ENCODE measurements at regions not wholly inside any gene's neighbourhood (a gene's known extent, or its start where the extent isn't known, plus 50 kb on each side); places are given as distances from the start of the nearest gene placed in this dataset.
A peak's percentile ranks its signal among the peaks of the same experiment; 100 is the strongest.
"Not testable (repeated sequence)": the region's sequence is repeated elsewhere in the genome, so short reads cannot be mapped to it uniquely, and the experiment has no call there.

DNA sequence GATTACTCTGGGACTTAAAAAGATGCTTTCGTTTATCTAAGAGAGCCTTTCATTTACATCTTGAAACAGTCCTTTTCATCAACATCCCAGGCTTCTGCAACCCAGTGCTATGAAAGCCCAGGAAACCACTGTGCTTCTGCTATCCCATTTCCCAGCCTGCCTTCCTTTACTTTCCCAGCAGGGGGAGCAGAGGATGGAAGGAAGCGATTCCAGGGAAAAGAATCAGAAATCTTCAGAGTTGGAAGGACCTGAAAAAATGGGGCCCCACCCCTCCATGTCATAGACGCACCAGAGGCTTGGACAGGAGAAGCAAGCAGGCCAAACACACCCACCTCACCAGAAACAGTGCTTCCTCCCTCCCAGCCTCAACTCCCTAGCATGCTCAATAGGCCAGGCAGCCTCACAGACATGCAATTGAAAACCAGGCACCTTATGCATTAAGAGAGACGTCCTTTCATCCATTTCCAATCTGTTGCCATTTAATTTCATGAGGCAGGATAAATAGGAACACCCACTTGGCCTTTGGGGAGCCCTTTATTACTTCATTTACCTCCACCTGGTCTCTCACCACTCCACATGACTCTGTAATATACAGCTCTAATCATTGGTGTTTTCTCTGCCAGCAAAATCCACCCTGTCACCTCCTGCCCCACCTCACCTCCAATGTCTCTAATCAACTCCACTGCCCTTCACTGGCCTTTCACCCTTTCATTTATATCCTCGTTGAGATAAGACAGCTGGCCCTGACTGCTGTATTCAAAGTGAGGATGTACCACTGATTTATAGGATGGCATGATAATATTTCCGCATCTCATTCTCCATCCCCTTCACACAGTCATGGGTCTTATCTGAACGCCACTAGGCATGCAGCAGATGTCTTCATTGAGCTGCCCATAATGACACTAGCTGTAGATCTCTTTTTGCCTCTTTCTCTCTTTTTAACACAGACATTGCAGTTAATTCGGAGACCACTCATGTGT is 583.9 kb downstream of the NTRK3 start:
- DNase-seq, result no peak

DNA sequence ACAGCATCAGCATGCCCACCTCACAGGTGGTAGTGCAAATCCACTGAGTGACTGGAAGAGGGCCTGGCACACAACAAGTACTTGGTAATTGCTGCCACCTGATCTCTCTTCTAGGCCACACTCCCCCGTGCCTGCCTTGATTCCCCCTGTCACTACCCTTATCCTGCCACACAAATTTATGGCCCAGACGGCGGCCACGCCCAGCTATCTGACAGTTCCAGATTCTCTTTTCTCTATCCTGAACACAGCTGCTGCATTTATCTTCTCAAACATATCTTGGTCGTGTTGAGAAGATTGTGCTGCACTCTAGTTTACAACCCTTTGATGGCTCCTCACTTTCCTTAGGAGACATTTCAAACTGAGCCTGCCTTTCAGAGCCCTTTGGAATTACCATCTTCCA is 585.2 kb downstream of the NTRK3 start:
- DNase-seq, result no peak

DNA sequence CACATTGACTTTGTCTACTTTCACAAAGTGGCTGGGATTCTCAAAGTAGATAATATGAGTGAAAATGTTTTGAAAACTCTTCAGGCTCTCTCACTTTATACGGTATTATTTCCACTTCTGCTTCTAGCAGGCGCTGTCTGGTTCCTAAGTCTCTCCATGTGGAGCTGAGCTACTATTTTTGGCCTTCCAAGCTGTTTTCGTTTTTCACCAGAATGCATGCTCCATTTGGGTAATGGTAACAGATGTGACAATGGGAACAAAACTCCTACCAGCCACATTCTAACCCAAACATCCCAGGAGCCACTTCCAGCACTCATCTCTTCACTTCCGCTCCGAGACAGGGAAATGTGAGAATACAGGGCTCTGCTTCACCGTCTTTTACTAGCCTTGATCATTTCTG is 586.7 kb downstream of the NTRK3 start:
- DNase-seq, result no peak

DNA sequence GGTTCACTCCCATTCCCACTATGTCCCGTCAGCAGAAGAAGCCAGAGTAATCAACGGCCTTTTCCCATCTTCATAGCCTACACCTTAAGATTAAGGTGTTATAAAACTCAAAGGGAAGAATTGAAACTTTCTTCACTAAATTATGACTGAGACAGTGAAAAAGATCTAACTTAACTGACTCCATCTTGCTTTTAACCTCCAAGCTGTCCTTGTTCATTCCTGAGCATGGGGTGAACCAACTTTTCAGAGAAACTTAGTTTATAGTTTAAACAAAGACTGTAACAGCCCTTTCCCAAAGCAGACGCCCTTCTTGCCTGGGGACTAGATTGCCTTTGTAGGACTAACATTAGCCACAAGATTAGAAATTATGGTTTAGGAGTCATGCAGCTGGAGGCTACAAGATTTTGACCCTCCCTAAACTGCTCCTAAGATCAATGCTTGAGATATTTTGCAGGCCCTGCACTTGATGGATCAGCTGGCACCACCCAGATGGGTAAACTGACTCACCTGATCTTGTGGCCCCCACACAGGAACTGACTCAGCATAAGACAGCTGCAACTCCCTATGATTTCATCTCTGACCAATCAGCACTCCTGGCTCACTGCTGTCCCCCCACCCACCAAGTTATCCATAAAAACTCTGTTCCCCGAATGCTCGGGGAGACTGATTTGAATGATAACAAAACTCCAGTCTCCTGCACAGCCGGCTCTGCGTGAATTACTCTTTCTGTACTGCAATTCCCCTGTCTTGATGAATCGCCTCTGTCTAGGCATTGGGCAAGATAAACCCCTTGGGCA is 587.6 kb downstream of the NTRK3 start:
- DNase-seq, result not testable (repeated sequence)

DNA sequence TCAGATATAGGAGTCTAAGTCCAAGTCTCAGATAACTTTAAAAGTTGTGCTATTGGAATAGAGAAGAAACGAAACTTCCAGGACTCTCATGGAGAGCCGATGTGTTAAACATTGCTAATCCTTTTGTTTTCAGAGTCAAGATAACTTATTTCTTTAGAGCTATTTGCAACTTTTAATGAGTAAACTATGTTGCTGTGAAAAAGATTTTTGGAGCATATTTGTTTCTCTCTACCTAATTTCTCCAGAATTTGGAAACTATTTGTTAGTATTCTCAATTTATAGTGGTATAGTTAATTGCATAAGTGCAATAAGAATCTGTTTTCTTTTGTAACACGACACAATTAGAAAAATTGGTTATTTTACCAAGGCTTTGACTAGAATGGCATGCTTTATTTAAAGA is 588.9 kb downstream of the NTRK3 start:
- DNase-seq, result no peak

DNA sequence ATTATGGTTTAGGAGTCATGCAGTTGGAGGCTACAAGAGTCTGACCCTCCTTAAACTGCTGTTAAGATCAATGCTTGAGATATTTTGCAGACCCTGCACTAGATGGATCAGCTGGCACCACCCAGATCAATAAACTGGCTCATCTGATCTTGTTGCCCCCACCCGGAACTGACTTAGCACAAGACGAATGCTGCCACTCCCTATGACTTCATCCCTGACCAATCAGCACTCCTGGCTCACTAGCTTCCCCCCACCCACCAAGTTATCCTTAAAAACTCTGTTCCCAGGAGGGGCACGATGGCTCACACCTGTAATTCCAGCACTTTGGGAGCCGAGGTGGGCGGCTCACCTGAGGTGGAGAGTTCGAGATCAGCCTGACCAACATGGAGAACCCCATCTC is 594.0 kb downstream of the NTRK3 start:
- DNase-seq, result no peak

DNA sequence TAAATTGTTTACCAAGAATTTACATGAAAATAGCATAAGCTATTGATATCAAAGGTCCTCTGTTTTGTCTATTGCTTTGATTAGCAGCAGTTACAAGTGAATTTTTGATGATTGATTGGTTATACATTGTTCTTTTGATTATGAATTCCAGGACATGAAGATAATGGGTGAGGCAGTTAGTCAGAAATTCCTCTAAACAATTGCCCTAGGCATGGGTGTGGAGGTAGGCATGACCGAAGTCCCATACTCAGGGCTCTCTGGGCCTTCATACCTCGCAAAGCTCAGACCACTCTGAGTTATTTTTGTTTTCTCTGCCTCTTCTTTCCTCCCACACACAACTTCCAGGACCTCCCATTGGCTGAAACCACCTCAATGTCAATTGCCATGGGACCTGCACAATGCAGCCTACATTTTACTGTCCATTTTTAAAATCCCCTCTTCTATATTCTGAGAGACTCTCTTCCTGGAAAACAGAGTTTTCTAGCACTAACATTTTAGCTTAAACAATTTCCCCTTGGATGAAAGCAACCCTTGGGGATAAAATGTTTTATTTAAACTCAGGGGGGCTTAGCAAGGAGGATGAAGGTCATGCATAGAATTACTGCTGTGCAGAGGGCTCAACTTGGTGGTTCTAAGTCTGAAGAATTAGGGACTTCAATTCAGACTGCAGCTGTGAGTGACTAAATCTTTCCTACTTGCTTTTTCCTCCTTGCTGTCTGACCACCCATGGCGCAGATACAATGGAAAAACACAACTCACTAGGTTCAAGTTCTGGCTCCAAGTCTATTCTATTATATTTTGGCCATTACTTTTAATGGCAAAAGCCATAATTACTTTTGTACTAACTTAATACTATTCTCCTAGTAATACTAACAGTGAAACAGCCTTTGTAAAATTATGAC is 594.8 kb downstream of the NTRK3 start:
- DNase-seq, result no peak

DNA sequence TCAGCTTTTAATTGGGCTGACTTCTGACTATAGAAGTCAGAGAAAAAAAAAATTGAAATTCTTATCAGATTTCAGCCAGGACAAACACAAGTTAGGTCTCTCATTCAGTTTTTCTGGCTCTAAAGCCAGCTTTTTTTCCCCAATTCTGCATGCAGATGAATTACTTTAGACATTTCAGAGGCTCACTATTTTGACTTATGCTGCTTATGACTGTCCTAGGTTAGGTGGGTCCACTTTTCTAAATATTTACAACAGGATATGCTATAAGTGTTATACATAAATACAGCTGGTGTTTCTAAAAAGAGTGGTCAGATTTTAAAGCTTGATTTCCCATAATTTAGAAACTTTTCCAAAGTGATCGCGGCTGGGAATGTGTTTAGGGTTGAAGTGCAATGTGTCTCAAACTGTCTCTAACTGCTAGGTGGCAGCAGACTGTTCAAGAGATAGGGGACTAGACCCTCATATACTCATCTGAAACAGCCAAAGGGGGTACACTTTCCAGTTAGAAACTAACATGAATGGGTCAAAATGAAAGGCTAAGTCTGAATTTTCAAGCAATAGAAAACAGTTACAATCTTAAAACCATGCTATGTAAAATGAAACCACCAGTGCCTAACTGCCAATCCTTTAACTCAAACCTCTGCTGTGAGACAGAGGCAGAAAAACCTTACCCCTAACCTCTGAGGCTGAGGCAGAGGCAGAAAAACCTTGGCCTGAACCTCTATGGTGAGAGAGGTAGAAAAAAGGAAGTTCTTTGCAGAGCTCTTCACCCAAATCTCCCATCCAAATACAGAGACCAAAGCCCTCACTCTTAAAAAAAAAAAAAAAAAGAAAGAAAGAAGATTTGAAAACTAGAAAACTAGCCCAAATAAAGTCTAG is 596.0 kb downstream of the NTRK3 start:
- DNase-seq, result peak; percentile 31

DNA sequence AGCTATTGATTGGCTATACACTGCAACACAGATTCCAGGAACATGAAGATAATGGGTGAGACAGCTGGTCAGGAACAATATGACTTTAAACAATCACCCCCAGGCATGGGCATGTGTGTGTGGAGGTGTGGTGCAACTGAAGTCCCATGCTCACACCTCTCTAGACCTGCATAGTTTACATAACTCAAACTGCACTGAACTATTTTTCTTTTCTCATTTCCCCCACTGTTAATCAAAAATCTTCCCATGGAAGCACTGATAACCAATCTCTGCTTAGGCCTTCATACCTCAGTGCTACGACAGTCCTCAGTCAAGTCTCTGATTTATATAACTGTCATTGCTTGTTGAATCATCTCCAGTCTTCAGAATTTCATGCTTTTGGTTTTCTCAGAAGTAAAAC is 600.2 kb downstream of the NTRK3 start:
- DNase-seq, result no peak

DNA sequence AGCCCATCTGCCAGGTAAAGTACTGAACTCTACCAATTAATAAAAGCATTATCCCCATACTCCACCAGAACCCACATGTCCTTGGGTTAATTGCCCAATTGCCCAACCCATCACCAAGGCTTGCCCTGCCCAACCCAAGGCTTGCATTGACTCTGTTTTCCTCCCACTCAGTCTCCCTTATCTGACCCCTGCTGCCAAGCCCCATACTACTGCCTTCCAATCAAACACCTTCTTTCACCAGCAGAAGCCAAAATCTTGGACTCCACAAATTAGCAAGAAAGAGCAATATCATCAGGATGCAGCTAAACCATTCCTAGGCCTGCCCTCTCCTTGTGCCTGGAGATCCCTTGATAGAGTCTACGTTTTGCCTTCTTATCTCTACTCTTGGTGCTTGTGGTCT is 602.9 kb downstream of the NTRK3 start:
- no peak for DNase-seq

DNA sequence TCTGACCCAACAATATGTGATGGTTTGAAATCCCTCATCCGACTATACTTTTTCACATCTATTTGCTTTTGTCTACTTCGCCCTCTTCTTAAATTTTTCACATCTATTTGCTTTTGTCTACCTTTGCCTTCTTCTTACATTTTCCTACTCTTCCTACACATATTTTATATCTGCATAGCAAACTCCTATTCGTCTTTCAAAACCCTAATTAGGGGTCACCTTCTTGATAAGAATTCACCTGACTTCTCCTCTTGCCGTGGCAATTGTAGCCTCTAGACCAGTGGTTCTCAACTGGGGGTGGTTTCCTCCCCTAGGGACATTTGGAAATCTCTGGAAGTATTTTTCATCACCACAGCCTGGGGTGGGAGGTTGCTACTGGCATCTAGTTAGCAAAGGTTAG is 607.4 kb downstream of the NTRK3 start:
- DNase-seq, result no peak

DNA sequence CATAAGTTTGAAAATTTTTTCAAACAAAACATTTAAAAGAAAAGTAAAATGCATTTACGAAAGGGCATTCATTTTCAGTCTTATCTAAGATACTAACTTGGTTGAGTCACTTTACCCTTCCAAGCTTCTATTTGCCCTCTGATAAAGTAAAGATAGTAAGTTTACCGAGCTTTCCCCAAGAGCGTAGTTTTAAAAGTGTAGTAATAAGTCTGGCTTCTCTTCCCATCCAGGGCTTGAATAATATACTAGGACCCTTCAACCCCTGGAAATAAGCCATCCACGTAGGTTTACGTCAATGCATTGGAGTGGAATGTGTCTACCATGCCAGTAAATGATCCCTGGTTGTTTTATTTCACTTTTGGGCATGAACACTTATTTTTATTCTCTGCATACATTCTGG is 608.3 kb downstream of the NTRK3 start:
- DNase-seq, result no peak

DNA sequence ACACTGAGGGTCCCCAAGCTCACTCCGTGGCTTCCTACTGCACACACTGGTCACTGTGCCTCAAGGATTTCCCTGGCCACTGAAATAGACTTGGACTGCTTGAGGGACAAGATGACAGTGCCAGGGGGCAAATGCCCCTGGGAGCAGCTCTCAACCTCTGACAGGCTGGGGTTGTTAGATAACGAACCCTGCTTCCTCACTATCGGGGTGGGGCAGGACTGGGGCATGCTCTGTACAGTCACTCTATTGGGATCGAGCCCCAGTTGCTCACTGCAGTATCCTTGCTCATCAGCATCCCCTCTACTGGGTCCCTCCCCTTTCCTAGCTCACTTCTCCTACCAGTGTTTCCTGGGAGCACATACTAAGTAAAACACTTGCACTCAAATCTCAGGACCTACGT is 610.8 kb downstream of the NTRK3 start:
- no peak for DNase-seq

DNA sequence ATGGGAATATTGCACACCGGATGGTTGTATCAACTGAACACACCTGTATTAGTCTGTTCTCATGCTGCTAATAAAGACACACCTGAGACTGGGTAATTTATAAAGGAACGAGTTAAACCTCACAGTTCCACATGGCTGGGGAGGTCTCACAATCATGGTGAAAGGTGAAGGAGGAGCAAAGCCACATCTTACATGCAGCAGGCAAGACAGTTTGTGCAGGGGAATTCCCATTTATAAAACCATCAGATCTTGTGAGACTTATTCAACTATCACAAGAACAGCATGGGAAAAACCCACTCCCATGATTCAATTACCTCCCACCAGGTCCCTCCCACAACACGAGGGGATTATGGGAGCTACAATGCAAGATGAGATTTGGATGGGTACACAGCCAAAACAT is 613.5 kb downstream of the NTRK3 start:
- not testable (repeated sequence) for DNase-seq

DNA sequence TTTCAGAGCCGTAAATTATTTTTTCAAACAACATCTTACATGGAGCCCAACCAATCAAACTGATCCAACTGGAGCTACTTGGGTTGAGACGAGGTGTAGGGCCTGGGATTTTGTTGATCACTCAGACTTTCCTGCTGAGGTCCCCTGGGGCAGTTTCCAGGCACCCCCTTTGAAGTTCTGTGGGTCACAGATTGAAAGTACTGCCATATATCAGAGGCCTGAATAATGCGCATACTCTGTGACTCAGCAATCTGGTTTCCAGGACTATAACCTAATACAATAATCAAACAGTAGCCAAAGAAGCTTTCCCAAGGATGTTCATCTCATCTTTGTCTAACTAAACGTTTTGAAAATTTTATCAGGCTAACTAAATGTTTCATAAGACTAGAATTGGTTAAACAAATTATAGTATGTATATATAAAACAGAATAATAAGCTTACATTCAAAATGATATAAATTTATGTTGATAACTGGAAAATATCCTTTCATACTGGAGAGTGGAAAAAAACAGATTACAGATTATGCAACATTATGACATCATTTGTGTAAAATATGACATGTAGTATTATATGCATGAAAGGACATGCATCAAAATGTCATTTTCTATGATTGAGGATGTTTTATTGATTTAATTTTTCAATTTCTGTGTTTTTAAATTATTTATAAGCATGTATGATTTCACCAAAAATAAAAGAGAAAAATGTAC is 617.1 kb downstream of the NTRK3 start:
- no peak for DNase-seq

DNA sequence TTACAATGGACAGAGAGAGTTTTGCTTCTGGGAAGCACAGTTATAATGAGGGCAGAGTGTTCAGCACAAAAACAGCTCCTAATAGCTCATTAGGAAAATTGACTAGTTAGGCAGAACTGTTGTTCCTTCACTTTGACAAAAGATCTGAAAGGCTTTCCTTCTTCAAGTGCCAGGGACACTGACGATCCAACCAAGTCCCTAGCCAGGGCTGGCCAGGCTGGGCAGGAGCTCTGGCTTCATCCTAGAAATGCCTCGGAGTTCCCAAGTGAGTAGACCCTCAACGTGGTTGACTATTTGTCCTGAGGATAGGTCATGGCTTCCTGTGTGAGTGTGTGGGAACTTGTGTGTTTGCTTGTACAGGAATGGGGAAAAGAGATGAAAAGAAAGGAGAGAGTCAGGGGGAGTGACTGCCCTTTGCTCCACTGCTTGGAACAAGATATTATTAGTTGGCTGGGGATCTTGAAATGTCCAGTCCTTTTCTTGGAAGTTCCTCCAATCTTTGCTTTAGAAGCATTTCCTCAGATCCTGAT is 617.9 kb downstream of the NTRK3 start:
- no peak for DNase-seq

DNA sequence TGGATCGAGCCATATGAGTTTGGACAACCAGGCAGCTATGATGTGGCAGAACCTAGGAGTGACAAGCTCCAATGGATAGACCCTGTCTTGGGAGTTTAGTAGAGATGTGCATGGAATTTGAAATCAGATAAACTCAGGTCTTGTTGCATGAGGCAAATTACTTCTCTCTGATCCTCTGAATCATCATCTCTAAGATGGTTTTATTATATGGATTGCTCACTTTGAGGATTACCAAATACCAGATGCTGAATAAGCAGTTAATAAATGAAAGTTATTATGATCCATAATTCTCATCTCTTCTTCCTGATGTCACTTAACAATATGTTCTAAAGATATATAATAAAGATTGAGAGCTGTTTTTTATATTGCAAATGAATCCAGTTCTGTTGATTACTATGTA is 622.2 kb downstream of the NTRK3 start:
- no peak for DNase-seq

DNA sequence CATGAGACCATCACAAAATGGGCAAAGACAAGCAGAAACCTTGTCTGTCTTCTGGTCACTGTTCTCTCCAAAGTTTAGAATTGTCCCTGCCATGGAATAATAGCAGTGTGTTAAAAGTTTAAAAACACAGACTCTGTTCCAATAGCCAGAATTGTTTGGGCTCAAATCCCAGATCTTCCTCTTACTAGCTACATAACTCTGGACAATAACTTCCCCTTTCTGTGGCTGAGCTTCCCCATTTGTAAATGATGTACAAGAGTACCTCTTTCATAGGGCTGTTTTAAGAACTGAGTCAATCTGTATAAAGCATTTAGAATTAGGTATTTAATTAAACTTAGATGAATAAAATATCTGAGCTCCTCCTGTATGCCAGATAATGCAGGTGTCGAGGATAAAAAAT is 623.0 kb downstream of the NTRK3 start:
- DNase-seq, result no peak

DNA sequence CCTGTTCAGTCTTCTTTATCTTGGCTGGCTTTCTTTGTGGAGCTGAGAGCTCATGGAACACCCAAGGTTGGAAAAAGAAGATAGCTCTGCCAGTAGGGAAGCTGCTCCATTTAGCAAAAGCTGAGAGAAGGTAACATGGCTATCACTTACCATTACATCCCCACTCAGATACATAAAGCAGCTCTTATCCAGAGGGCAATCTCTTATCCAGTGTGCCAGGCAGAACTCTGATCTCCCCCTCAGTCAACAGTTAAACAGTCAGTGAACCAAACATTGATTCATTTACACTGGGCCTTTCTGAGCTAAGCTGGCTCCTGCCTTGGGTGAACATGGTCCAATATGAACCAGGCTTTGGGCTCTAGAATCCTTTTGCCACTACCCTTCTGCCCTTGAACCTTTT is 624.2 kb downstream of the NTRK3 start:
- DNase-seq, result no peak

DNA sequence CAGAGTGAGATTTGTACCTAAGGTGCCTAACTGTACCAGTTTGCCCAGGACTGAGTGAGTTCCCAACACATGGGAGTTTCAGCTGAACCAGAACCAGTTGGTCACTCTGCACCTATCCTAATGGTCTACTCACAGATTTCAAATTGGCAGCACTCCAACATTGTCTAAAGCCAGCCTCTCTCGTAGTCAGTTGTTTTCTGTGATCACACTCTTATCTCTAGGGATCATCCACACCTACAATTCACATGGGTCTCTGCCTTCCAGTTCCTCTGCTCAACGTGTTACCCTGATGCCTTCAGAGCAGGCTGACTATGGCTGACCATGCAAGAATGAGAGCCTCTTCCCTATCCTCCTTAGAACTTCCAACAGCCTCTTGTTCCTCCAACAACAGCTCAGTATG is 624.8 kb downstream of the NTRK3 start:
- no peak for DNase-seq

All from renal pelvis (tissue), 1 donor.